Left colon (tissue), 2 donors: ENCODE measurements at regions not wholly inside any gene's neighbourhood (a gene's known extent, or its start where the extent isn't known, plus 50 kb on each side); places are given as distances from the start of the nearest gene placed in this dataset.

Experiments
- ATAC-seq: fragments of 200-7000 bp; cut with Tn5 transposase; one replicate; pipeline ENCODE4 v1.9.1; 2020; ENCODE audit warnings: mild to moderate bottlenecking, moderate library complexity
- DNase-seq, 2 donors: peaks; one replicate each; pipeline ENCODE4 v3.0.0-alpha.2; 2020
- intact Hi-C, 2 donors: fragments of 100-400 bp; cut with DNase I in 1 of 2; cut with micrococcal nuclease in 1 of 2; formaldehyde crosslinking; loops; one replicate each; pipeline versions ENCODE4 v1.11.2 to v1.14.0; 2022; cut with DNase I, micrococcal nuclease
- donor health status: DM: no; HTN: no; CAD: no.
- donor health status: DM: yes; HTN: yes; CAD: no.

- ATAC-seq (no peak), DNase-seq (no peak)
- intact Hi-C loops = no loop called here
These were observed 53.5 kb upstream of the APCDD1L start for GRCh38 chr20:58568483-58569240.

DNA sequence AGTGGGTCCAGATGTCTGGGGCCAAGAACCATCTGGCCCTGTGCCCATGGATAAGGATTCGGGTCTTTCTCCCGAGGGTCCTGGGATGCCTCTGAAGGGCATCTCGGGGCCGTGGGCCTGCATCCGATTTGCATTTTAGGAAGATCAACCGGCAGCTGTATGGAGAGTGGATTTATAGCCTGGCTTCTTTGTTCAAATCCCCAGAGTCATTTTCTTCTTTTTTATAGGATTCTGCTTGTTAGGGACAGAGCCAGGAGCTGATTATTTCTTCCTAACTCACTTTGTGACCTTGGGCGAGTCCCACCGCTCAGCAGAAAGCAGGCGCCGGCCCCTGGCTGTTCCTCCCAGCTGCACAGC lies 52.9 kb upstream of the APCDD1L start:
- intact Hi-C loops = no loop called here

DNA sequence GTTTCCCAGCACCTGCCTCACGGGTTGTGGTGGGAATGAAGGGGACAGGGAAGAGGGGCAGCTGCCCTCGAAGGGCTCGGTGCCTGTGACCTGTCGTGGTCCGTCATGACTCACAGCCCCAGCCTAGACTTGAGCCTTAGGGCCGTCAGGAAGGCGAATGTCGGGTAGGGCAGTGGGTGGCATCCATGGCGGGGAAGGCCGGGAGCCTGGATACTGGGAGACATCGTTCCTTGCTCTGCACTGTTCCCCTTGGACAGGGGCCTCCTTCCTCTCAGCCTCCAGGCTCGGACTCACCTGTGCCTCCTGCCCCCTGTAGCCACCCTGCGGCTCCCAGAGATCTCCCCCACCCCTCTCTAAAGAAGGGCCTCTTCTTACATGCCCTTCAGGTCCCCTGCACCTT lies 52.2 kb upstream of the APCDD1L start:
- DNase-seq = no peak
- intact Hi-C loops = no loop called here
- ATAC-seq = no peak

More for the DNA sequence above, 52.9 kb upstream of the APCDD1L start:
- ATAC-seq = no peak
- DNase-seq = no peak

DNA sequence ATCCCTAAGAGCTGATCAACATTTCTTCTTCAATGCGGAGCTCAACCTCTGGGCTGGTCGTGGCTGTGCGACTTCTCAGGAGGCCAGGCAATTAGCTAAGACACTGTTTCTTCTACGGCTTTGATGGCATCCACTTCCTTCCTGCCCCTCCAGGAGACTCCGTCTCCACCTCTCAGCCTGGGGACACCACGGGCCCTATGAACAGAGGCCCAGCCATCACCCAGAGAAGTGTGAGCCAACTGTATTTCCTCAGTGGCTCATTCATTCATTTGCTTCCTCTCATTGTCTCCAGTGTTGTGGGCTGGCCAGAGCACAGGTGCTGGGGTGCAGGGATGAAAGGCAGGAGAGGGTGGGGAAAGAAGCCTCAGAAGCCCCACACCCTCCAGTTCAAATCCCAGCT lies 51.8 kb upstream of the APCDD1L start:
- no peak for DNase-seq
- intact Hi-C loops = no loop called here

GRCh38 chr20:58565461-58566175 lies 50.4 kb upstream of the APCDD1L start:
- intact Hi-C loops = no loop called here

More for the DNA sequence above, 51.8 kb upstream of the APCDD1L start:
- ATAC-seq = no peak

More at GRCh38 chr20:58565461-58566175, 50.4 kb upstream of the APCDD1L start:
- DNase-seq = no peak
- no peak for ATAC-seq
